ENCODE measurements at regions not wholly inside any gene's neighbourhood (a gene's known extent, or its start where the extent isn't known, plus 50 kb on each side); places are given as distances from the start of the nearest gene placed in this dataset.

DNA sequence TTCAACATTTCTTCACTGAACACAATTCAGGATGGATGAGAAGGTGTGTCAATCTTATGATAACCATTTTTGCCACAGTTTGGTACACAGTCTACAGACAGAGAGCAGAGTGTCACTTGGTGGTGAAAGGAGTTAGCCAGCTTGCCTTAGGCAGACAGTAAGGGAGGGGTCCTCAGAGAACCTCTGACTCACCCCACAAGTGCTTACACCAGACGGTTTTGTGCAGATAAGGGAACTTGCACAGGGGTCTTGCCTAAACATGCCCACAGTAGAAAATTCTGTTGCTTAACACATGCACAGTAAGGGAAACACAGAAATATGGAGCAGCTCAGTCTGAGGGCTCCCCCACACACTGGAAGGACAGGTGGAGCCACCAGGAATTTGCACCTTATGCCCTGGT lies 204.5 kb upstream of the CDH8 start:
- Histone ChIP-seq H4K20me1 (ENCODE audit: control insufficient read depth, extremely low read depth, insufficient read depth, low read length) (no peaks in the 10 kb centered on the region), H3K4me3 (ENCODE audit: control insufficient read depth in 2 of 3, extremely low read depth in 1 of 3, insufficient read depth in 2 of 3, low read depth in 1 of 3, low read length in 3 of 3) (peak overlapping the region in 1 of 3 experiments; percentile 15), H3K9me1 (ENCODE audit: control insufficient read depth, extremely low read depth, insufficient read depth, low read length) (no peaks in the 10 kb centered on the region), H3K9ac (ENCODE audit: control insufficient read depth, extremely low read depth, insufficient read depth, low read length) (no peak overlapping the region), H3K4me2 (ENCODE audit: control insufficient read depth, extremely low read depth, insufficient read depth, low read depth, low read length) (peak overlapping the region; percentile 65), H3K27me3 (ENCODE audit: control insufficient read depth, extremely low read depth, insufficient read depth, low read length) (no peaks in the 10 kb centered on the region), H3K36me3 (ENCODE audit: control insufficient read depth in 2 of 2, extremely low read depth in 1 of 2, insufficient read depth in 2 of 2, low read length in 2 of 2) (no peaks in the 10 kb centered on the region), H2AFZ (ENCODE audit: control insufficient read depth, low read length) (peak overlapping the region; percentile 88), H3K27ac (ENCODE audit: control insufficient read depth, insufficient read depth, low read length) (peak overlapping the region; percentile 58), H3K79me2 (ENCODE audit: control insufficient read depth, insufficient read depth, low read length) (no peaks in the 10 kb centered on the region), H3K9me3 (ENCODE audit: control insufficient read depth, low read depth, low read length) (peaks cover 3% of the 10 kb centered on the region), H3K4me1 (ENCODE audit: control insufficient read depth, extremely low read depth, insufficient read depth, low read length) (peaks cover 16% of the 10 kb centered on the region)
- DNase-seq (ENCODE audit: low read depth, low spot score) = peak; percentile 63
- dilution Hi-C loops (cut with MboI; ENCODE audit: extremely low pct_ligation_motif_present, low sequenced_read_pairs) = no loop called here
- TF ChIP-seq EZH2 (IDR thresholded peaks at IDR 0.05; ENCODE audit: low read length) = no peak
- TF ChIP-seq, protein P1, sequence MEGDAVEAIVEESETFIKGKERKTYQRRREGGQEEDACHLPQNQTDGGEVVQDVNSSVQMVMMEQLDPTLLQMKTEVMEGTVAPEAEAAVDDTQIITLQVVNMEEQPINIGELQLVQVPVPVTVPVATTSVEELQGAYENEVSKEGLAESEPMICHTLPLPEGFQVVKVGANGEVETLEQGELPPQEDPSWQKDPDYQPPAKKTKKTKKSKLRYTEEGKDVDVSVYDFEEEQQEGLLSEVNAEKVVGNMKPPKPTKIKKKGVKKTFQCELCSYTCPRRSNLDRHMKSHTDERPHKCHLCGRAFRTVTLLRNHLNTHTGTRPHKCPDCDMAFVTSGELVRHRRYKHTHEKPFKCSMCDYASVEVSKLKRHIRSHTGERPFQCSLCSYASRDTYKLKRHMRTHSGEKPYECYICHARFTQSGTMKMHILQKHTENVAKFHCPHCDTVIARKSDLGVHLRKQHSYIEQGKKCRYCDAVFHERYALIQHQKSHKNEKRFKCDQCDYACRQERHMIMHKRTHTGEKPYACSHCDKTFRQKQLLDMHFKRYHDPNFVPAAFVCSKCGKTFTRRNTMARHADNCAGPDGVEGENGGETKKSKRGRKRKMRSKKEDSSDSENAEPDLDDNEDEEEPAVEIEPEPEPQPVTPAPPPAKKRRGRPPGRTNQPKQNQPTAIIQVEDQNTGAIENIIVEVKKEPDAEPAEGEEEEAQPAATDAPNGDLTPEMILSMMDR (optimal IDR thresholded peaks at IDR 0.05 in 1 of 3, IDR thresholded peaks at IDR 0.05 in 1 of 3, conservative IDR thresholded peaks at IDR 0.05 in 1 of 3; ENCODE audit: extremely low read depth in 1 of 3, insufficient read depth in 2 of 3, low read length in 3 of 3) = peak in 1 of 3 experiments; percentile 14
- FAIRE-seq = peak; percentile 99

DNA sequence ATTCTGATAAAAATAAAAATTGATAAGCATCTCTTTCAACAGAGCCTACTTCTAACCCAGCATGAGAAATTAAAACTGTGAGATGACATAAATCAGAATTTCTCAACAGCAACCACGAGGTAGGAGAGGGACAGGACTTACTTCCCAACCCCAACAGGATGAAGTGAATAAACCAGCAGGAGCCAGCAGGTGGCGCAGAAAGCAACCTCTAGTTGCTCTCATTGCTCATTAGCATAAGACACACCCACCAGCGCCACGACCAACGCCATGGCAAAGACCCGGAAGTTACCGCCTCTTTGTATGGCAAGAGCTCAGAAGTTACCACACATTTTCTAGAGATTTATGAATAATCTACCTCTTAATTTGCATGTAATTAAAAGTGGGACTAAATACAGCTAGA lies 189.4 kb upstream of the CDH8 start:
- peak overlapping the region; percentile 89 for H2AFZ ChIP-seq (ENCODE audit: control insufficient read depth, low read length)
- H3K4me1 ChIP-seq (ENCODE audit: control insufficient read depth, extremely low read depth, insufficient read depth, low read length) = peaks cover 6% of the 10 kb centered on the region
- H3K9me3 ChIP-seq (ENCODE audit: control insufficient read depth, low read depth, low read length) = no peaks in the 10 kb centered on the region
- H3K9ac ChIP-seq (ENCODE audit: control insufficient read depth, extremely low read depth, insufficient read depth, low read length) = no peak overlapping the region
- H3K36me3 ChIP-seq (ENCODE audit: control insufficient read depth in 2 of 2, extremely low read depth in 1 of 2, insufficient read depth in 2 of 2, low read length in 2 of 2) = no peaks in the 10 kb centered on the region
- no peaks in the 10 kb centered on the region for H3K9me1 ChIP-seq (ENCODE audit: control insufficient read depth, extremely low read depth, insufficient read depth, low read length)
- DNase-seq (ENCODE audit: low read depth, low spot score) = peak; percentile 71
- H3K27me3 ChIP-seq (ENCODE audit: control insufficient read depth, extremely low read depth, insufficient read depth, low read length) = no peaks in the 10 kb centered on the region
- TF ChIP-seq, protein P1 (optimal IDR thresholded peaks at IDR 0.05 in 1 of 3, IDR thresholded peaks at IDR 0.05 in 1 of 3, conservative IDR thresholded peaks at IDR 0.05 in 1 of 3; ENCODE audit: extremely low read depth in 1 of 3, insufficient read depth in 2 of 3, low read length in 3 of 3) = peak; percentile 68 to 89 (median 80)
- no peak for TF ChIP-seq EZH2 (IDR thresholded peaks at IDR 0.05; ENCODE audit: low read length)
- H4K20me1 ChIP-seq (ENCODE audit: control insufficient read depth, extremely low read depth, insufficient read depth, low read length) = no peaks in the 10 kb centered on the region
- H3K27ac ChIP-seq (ENCODE audit: control insufficient read depth, insufficient read depth, low read length) = peak overlapping the region; percentile 4
- dilution Hi-C loops (cut with MboI; ENCODE audit: extremely low pct_ligation_motif_present, low sequenced_read_pairs) = no loop called here
- H3K79me2 ChIP-seq (ENCODE audit: control insufficient read depth, insufficient read depth, low read length) = no peaks in the 10 kb centered on the region
- H3K4me3 ChIP-seq (ENCODE audit: control insufficient read depth in 2 of 3, extremely low read depth in 1 of 3, insufficient read depth in 2 of 3, low read depth in 1 of 3, low read length in 3 of 3) = no peak overlapping the region
- H3K4me2 ChIP-seq (ENCODE audit: control insufficient read depth, extremely low read depth, insufficient read depth, low read depth, low read length) = peak overlapping the region; percentile 62
- peak; percentile 83 for FAIRE-seq

Measured in keratinocyte (primary cell).